Ramos (cell line): ENCODE measurements at regions not wholly inside any gene's neighbourhood (a gene's known extent, or its start where the extent isn't known, plus 50 kb on each side); places are given as distances from the start of the nearest gene placed in this dataset.

ENCODE experiments used
- in situ Hi-C: fragments of 300-500 bp; cut with MboI; formaldehyde crosslinking; loops from one replicate; pipeline ENCODE4 v1.14.3; 2022; ENCODE audit warnings: low sequenced_read_pairs; ENCODE audit not compliant: unreplicated experiment

- in situ Hi-C loops = no loop called here
Measured at GRCh38 chr14:34012978-34013720, 62.3 kb upstream of the EGLN3 start.

GRCh38 chr14:34012369-34012768 is 61.5 kb upstream of the EGLN3 start:
- in situ Hi-C loops = no loop called here

GRCh38 chr14:34009956-34010355 is 59.1 kb upstream of the EGLN3 start:
- in situ Hi-C loops = no loop called here

- in situ Hi-C loops = no loop called here
Measured at GRCh38 chr14:34007902-34008301, 57.0 kb upstream of the EGLN3 start.

- in situ Hi-C loops = no loop called here
Measured at GRCh38 chr14:34005901-34006300, 55.0 kb upstream of the EGLN3 start.

GRCh38 chr14:34004881-34005280 is 54.0 kb upstream of the EGLN3 start:
- in situ Hi-C loops = no loop called here

GRCh38 chr14:34003691-34004090 is 52.8 kb upstream of the EGLN3 start:
- in situ Hi-C loops = no loop called here

- in situ Hi-C loops = no loop called here
Measured at GRCh38 chr14:34003082-34003668, 52.3 kb upstream of the EGLN3 start.
